Loucy (cell line): ENCODE measurements at regions not wholly inside any gene's neighbourhood (a gene's known extent, or its start where the extent isn't known, plus 50 kb on each side); places are given as distances from the start of the nearest gene placed in this dataset.

Experiments
- H2AFZ ChIP-seq: fragments of 200-600 bp; sonication (generic); 2 replicates; pipeline ENCODE4 v1.6.0; 2016; ENCODE audit warnings: antibody characterized with exemption, mild to moderate bottlenecking, low read length, moderate library complexity
- H3F3A ChIP-seq: fragments of 200-600 bp; 2 replicates; pipeline ENCODE4 v1.6.0; 2016; ENCODE audit warnings: antibody characterized with exemption, low read depth, mild to moderate bottlenecking
- H3K27me3 ChIP-seq: fragments of 200-600 bp; sonication (generic); 2 replicates; pipeline ENCODE4 v1.6.1; 2014; ENCODE audit warnings: low read length, mild to moderate bottlenecking; ENCODE audit not compliant: insufficient read depth, poor library complexity, severe bottlenecking
- H3K36me3 ChIP-seq: fragments of 200-600 bp; sonication (generic); 2 replicates; pipeline ENCODE4 v1.6.1; 2016; ENCODE audit warnings: low read length; ENCODE audit not compliant: insufficient read depth
- H3K4me1 ChIP-seq: fragments of 200-600 bp; sonication (generic); 2 replicates; pipeline ENCODE4 v1.5.1; 2014; ENCODE audit warnings: low read length, mild to moderate bottlenecking; ENCODE audit not compliant: insufficient read depth, poor library complexity, severe bottlenecking
- H3K4me2 ChIP-seq: fragments of 200-600 bp; sonication (generic); 2 replicates; pipeline ENCODE4 v1.6.0; 2014; ENCODE audit warnings: antibody characterized with exemption, low read length, low read depth, mild to moderate bottlenecking; ENCODE audit not compliant: poor library complexity, severe bottlenecking
- H3K4me3 ChIP-seq: fragments of 200-600 bp; sonication (generic); 2 replicates; pipeline ENCODE4 v1.5.1; 2014; ENCODE audit warnings: low read length, mild to moderate bottlenecking, mixed read lengths; ENCODE audit not compliant: poor library complexity, severe bottlenecking
- H3K79me2 ChIP-seq: fragments of 200-600 bp; sonication (generic); 2 replicates; pipeline ENCODE4 v1.6.1; 2014; ENCODE audit warnings: low read length; ENCODE audit not compliant: insufficient read depth
- H3K9ac ChIP-seq: fragments of 200-600 bp; sonication (generic); 2 replicates; pipeline ENCODE4 v1.6.0; 2014; ENCODE audit warnings: mild to moderate bottlenecking, low read depth, low read length, moderate library complexity; ENCODE audit not compliant: poor library complexity, severe bottlenecking
- H3K9me2 ChIP-seq: fragments of 200-600 bp; sonication (generic); replicated peaks from 2 replicates; pipeline ENCODE4 v1.6.1; 2016; ENCODE audit warnings: low read depth, low read length, mixed read lengths
- H3K9me3 ChIP-seq: fragments of 200-600 bp; sonication (generic); 2 replicates; pipeline ENCODE4 v1.6.1; 2014; ENCODE audit warnings: mild to moderate bottlenecking, antibody characterized with exemption, low read length, low read depth; ENCODE audit not compliant: insufficient read depth
- H4K20me1 ChIP-seq: fragments of 200-600 bp; sonication (generic); 2 replicates; pipeline ENCODE4 v1.6.0; 2014; ENCODE audit warnings: antibody characterized with exemption, low read length, mild to moderate bottlenecking; ENCODE audit not compliant: insufficient read depth, poor library complexity, severe bottlenecking
- CTCF ChIP-seq: fragments of 200-600 bp; sonication (generic); conservative IDR thresholded peaks from 2 replicates; pipeline ENCODE4 v1.5.1; 2014; ENCODE audit warnings: mild to moderate bottlenecking, antibody characterized with exemption, low read length
- EZH2phosphoT487 ChIP-seq: fragments of 200-600 bp; IDR thresholded peaks from 2 replicates; pipeline ENCODE4 v1.6.1; 2018; ENCODE audit warnings: antibody characterized with exemption, mild to moderate bottlenecking, moderate library complexity, borderline replicate concordance

GRCh38 chr4:110787109-110787508 is 164.2 kb upstream of the PITX2 start:
- no peak overlapping the region for H3K4me2 ChIP-seq
- no peak overlapping the region for H3K9ac ChIP-seq
- TF ChIP-seq CTCF (no peak), EZH2phosphoT487 (no peak)
- no peak overlapping the region for H2AFZ ChIP-seq
- H3K9me3 ChIP-seq: no peaks in the 10 kb centered on the region
- no peaks in the 10 kb centered on the region for H3K36me3 ChIP-seq
- no peaks in the 10 kb centered on the region for H4K20me1 ChIP-seq
- H3K4me3 ChIP-seq: no peak overlapping the region
- no peaks in the 10 kb centered on the region for H3K27me3 ChIP-seq
- no peaks in the 10 kb centered on the region for H3K79me2 ChIP-seq
- H3K4me1 ChIP-seq: no peaks in the 10 kb centered on the region
- H3K9me2 ChIP-seq: no peaks in the 10 kb centered on the region
- no peaks in the 10 kb centered on the region for H3F3A ChIP-seq

GRCh38 chr4:110787707-110788106 is 164.8 kb upstream of the PITX2 start:
- Histone ChIP-seq H3F3A (no peaks in the 10 kb centered on the region), H4K20me1 (no peaks in the 10 kb centered on the region), H3K4me2 (no peak overlapping the region), H3K4me3 (no peak overlapping the region), H2AFZ (no peak overlapping the region), H3K27me3 (no peaks in the 10 kb centered on the region), H3K4me1 (no peaks in the 10 kb centered on the region), H3K9ac (no peak overlapping the region), H3K79me2 (no peaks in the 10 kb centered on the region), H3K9me3 (no peaks in the 10 kb centered on the region), H3K9me2 (no peaks in the 10 kb centered on the region), H3K36me3 (no peaks in the 10 kb centered on the region)
- TF ChIP-seq CTCF (no peak), EZH2phosphoT487 (no peak)

- no peaks in the 10 kb centered on the region for H3K9me2 ChIP-seq
- H3K9ac ChIP-seq: no peak overlapping the region
- no peaks in the 10 kb centered on the region for H3K4me1 ChIP-seq
- H3K9me3 ChIP-seq: no peaks in the 10 kb centered on the region
- H3K4me2 ChIP-seq: no peak overlapping the region
- no peak overlapping the region for H3K4me3 ChIP-seq
- H2AFZ ChIP-seq: no peak overlapping the region
- no peaks in the 10 kb centered on the region for H3K27me3 ChIP-seq
- H3F3A ChIP-seq: no peaks in the 10 kb centered on the region
- H4K20me1 ChIP-seq: no peaks in the 10 kb centered on the region
- no peaks in the 10 kb centered on the region for H3K36me3 ChIP-seq
- TF ChIP-seq EZH2phosphoT487: no peak
- no peaks in the 10 kb centered on the region for H3K79me2 ChIP-seq
These were observed 165.4 kb upstream of the PITX2 start for GRCh38 chr4:110788302-110788701.

- TF ChIP-seq EZH2phosphoT487 (no peak), CTCF (no peak)
- H3F3A ChIP-seq: no peaks in the 10 kb centered on the region
- H4K20me1 ChIP-seq: no peaks in the 10 kb centered on the region
- H3K36me3 ChIP-seq: no peaks in the 10 kb centered on the region
- H2AFZ ChIP-seq: no peak overlapping the region
- no peaks in the 10 kb centered on the region for H3K9me2 ChIP-seq
- no peak overlapping the region for H3K9ac ChIP-seq
- no peaks in the 10 kb centered on the region for H3K9me3 ChIP-seq
- no peak overlapping the region for H3K4me3 ChIP-seq
- H3K4me2 ChIP-seq: no peak overlapping the region
- H3K79me2 ChIP-seq: no peaks in the 10 kb centered on the region
- H3K4me1 ChIP-seq: no peaks in the 10 kb centered on the region
- no peaks in the 10 kb centered on the region for H3K27me3 ChIP-seq
These were observed 169.2 kb upstream of the PITX2 start for GRCh38 chr4:110792036-110792435.
